BJ (cell line): ENCODE measurements at regions not wholly inside any gene's neighbourhood (a gene's known extent, or its start where the extent isn't known, plus 50 kb on each side); places are given as distances from the start of the nearest gene placed in this dataset.

Experiments used
- CTCF ChIA-PET: fragments of 350-600 bp; formaldehyde crosslinking; extraction: SDS; loops from one replicate; lab custom pipeline; 2021; ENCODE audit warnings: antibody characterized with exemption, inconsistent platforms; lab: Yijun Ruan, JAX
- POLR2A ChIA-PET: fragments of 300-600 bp; sonication (Branson Sonifier 250); formaldehyde crosslinking; extraction: SDS; loops from one replicate; lab custom pipeline; 2021; ENCODE audit warnings: antibody characterized with exemption; lab: Charles Lee
- DNase-seq: peaks from one replicate; pipeline ENCODE4 v3.0.0-alpha.2; 2011; ENCODE audit warnings: low read depth
- H3K27me3 ChIP-seq: 2 replicates; pipeline ENCODE4 v1.6.0; 2011; ENCODE audit warnings: low read length; ENCODE audit not compliant: control insufficient read depth, insufficient read depth
- H3K36me3 ChIP-seq: 2 replicates; pipeline ENCODE4 v1.5.1; 2011; ENCODE audit warnings: low read length; ENCODE audit not compliant: control insufficient read depth, insufficient read depth
- H3K4me3 ChIP-seq: 2 replicates; pipeline ENCODE4 v1.5.1; 2011; ENCODE audit warnings: low read depth, mild to moderate bottlenecking, control low read depth, low read length
- TF ChIP-seq, protein P1 (sequence below): IDR thresholded peaks from 2 replicates; pipeline ENCODE4 v1.5.1; 2011; ENCODE audit warnings: low read depth, mild to moderate bottlenecking, control low read depth, inconsistent platforms, low read length, moderate library complexity; ENCODE audit not compliant: insufficient read depth

- DNase-seq, result no peak
- TF ChIP-seq, protein P1, sequence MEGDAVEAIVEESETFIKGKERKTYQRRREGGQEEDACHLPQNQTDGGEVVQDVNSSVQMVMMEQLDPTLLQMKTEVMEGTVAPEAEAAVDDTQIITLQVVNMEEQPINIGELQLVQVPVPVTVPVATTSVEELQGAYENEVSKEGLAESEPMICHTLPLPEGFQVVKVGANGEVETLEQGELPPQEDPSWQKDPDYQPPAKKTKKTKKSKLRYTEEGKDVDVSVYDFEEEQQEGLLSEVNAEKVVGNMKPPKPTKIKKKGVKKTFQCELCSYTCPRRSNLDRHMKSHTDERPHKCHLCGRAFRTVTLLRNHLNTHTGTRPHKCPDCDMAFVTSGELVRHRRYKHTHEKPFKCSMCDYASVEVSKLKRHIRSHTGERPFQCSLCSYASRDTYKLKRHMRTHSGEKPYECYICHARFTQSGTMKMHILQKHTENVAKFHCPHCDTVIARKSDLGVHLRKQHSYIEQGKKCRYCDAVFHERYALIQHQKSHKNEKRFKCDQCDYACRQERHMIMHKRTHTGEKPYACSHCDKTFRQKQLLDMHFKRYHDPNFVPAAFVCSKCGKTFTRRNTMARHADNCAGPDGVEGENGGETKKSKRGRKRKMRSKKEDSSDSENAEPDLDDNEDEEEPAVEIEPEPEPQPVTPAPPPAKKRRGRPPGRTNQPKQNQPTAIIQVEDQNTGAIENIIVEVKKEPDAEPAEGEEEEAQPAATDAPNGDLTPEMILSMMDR, result no peak
- ChIA-PET CTCF (no interaction called here), POLR2A (no interaction called here)
- Histone ChIP-seq H3K4me3 (no peak overlapping the region), H3K27me3 (no peaks in the 10 kb centered on the region), H3K36me3 (no peaks in the 10 kb centered on the region)
Measured at GRCh38 chr7:85396676-85397075, 209.8 kb upstream of the SEMA3D start.

DNA sequence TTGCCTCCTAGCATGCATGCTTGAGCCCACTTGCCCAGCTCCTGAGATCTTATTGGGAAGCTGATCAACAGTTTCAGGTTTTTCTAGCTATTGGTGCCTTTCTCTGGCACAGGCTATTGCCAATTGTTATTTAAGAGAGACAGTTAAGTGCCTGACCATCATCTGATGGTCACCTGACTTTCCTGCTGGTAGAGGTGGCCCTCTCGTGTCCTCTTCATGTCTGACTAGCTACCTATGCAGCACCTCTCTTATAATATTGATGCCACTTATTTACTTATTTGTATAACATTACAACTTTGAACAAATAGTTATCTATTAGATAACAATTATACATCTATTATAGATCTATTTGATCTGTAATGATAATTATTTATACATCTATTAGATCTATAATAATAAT is 205.9 kb upstream of the SEMA3D start:
- Histone ChIP-seq H3K4me3 (no peak overlapping the region), H3K27me3 (no peaks in the 10 kb centered on the region), H3K36me3 (no peaks in the 10 kb centered on the region)
- no peak for DNase-seq
- TF ChIP-seq, protein P1, result no peak
- ChIA-PET CTCF (no interaction called here), POLR2A (no interaction called here)

DNA sequence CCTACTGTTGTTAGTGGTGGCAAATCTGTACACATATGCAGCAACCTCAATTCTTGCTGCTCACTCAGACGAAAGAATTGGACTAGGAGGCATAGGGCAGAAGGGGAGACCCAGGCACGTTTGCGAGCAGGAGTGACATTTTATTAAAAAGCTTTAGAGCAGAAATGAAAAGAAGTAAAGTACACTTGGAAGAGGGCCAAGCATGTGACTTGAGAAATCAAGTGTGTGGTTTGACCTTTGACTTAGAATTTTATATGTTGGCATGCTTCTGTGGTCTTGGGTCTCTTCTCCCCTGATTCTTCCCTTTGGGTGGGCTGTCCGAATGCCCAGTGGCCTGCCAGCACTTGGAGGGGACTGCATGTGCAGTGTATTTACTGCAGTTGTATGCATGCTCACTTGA is 205.5 kb upstream of the SEMA3D start:
- no peak for DNase-seq
- Histone ChIP-seq H3K4me3 (no peak overlapping the region), H3K27me3 (no peaks in the 10 kb centered on the region), H3K36me3 (no peaks in the 10 kb centered on the region)
- TF ChIP-seq, protein P1, result no peak
- POLR2A ChIA-PET, result no interaction called here
- CTCF ChIA-PET, result no interaction called here

DNA sequence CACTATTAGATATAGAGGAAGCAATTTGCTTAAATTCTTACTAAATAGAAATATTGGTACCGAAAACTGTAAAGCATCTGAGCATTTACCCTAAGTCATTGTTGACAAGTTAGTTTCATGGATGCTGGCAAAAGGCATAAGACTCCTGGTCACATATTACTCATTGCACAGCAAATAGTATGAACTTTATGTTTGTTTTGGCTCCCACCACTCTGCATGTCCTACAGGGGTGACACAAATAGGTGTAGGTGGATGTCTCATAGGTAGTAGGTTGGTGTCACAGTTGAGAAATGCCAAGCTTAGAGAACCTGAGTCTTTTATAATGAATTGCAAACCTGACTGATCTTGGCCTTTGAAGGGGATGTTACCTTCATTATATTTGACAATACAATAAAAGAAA is 199.6 kb upstream of the SEMA3D start:
- no peak for DNase-seq
- ChIA-PET CTCF (no interaction called here), POLR2A (no interaction called here)
- TF ChIP-seq, protein P1, result no peak
- H3K27me3 ChIP-seq, result no peaks in the 10 kb centered on the region
- no peaks in the 10 kb centered on the region for H3K36me3 ChIP-seq
- H3K4me3 ChIP-seq, result no peak overlapping the region

DNA sequence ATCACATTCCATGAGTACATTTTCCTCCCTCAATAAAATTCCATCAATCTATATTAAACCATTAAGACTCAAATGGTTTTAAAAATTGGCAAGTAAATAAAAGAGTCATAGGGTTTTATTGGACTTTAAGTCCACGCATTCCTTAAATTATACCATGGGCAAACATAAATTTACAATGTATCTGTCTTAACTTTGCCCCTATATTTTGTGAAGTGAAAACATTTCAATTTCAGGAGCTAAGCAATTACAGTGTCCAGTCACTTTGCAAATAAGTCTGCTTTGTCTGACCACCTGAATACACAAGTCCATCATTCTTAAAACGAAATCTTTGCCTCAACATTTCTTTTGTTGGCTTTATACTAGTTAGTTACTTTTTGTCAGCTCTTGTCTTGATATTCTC is 197.5 kb upstream of the SEMA3D start:
- DNase-seq, result no peak
- H3K4me3 ChIP-seq, result no peak overlapping the region
- H3K27me3 ChIP-seq, result no peaks in the 10 kb centered on the region
- CTCF ChIA-PET, result interaction anchor here (1.0 kb wide), 1 partner anchor 10 kb away, joined by 3 read pairs; no protein-coding TSS in a partner anchor
- TF ChIP-seq, protein P1, result no peak
- H3K36me3 ChIP-seq, result no peaks in the 10 kb centered on the region
- POLR2A ChIA-PET, result no interaction called here
